ENCODE measurements at regions not wholly inside any gene's neighbourhood (a gene's known extent, or its start where the extent isn't known, plus 50 kb on each side); places are given as distances from the start of the nearest gene placed in this dataset.

GRCh38 chr21:25493722-25494121, 113.6 kb downstream of the MRPL39 start:
- H3K23ac ChIP-seq (ENCODE audit: low read length): no peak overlapping the region
- DNase-seq: no peak
- H2AK5ac ChIP-seq (ENCODE audit: low read length): no peak overlapping the region
- no peak overlapping the region for H4K5ac ChIP-seq (ENCODE audit: low read length)
- H3K36me3 ChIP-seq (ENCODE audit: control insufficient read depth, insufficient read depth, low read length): no peaks in the 10 kb centered on the region
- H3K4ac ChIP-seq (ENCODE audit: low read depth, low read length): no peak overlapping the region
- no peak overlapping the region for H3K4me3 ChIP-seq (ENCODE audit: low read length)
- H3K56ac ChIP-seq (ENCODE audit: low read length): no peak overlapping the region
- H3K18ac ChIP-seq (ENCODE audit: low read length): no peak overlapping the region
- H2BK15ac ChIP-seq (replicated peaks; ENCODE audit: low read depth): no peak overlapping the region
- no CpG with 5 or more reads among the region's 2 CpGs for WGBS (ENCODE audit: extremely low coverage, insufficient coverage, low lambda C conversion rate)
- no peaks in the 10 kb centered on the region for H3K27me3 ChIP-seq (ENCODE audit: insufficient read depth, low read length, poor library complexity)
- H3K4me1 ChIP-seq (ENCODE audit: control insufficient read depth, low read depth, low read length): no peaks in the 10 kb centered on the region
- no peaks in the 10 kb centered on the region for H3K79me2 ChIP-seq (ENCODE audit: control insufficient read depth, insufficient read depth, low read length)
- H2BK120ac ChIP-seq (ENCODE audit: low read depth, low read length): no peak overlapping the region
- H3K79me1 ChIP-seq (ENCODE audit: low read length): no peaks in the 10 kb centered on the region
- no peak overlapping the region for H3K27ac ChIP-seq (ENCODE audit: low read depth, low read length)
- no peak overlapping the region for H2BK5ac ChIP-seq (ENCODE audit: low read length)
- H3K4me2 ChIP-seq (ENCODE audit: low read length): no peak overlapping the region
- no peak overlapping the region for H4K8ac ChIP-seq (ENCODE audit: low read depth, low read length)
- no peak overlapping the region for H3K9ac ChIP-seq (ENCODE audit: low read length)

- Histone ChIP-seq H3K36me3 (ENCODE audit: control insufficient read depth, insufficient read depth, low read length) (no peaks in the 10 kb centered on the region), H2BK15ac (replicated peaks; ENCODE audit: low read depth) (no peak overlapping the region), H3K27me3 (ENCODE audit: insufficient read depth, low read length, poor library complexity) (no peaks in the 10 kb centered on the region), H3K18ac (ENCODE audit: low read length) (no peak overlapping the region), H3K4me3 (ENCODE audit: low read length) (no peak overlapping the region), H3K27ac (ENCODE audit: low read depth, low read length) (no peak overlapping the region), H3K79me1 (ENCODE audit: low read length) (no peaks in the 10 kb centered on the region), H3K23ac (ENCODE audit: low read length) (no peak overlapping the region), H2BK5ac (ENCODE audit: low read length) (no peak overlapping the region), H3K4me2 (ENCODE audit: low read length) (no peak overlapping the region), H4K8ac (ENCODE audit: low read depth, low read length) (no peak overlapping the region), H3K4me1 (ENCODE audit: control insufficient read depth, low read depth, low read length) (no peaks in the 10 kb centered on the region), H2AK5ac (ENCODE audit: low read length) (no peak overlapping the region), H3K9ac (ENCODE audit: low read length) (no peak overlapping the region), H4K5ac (ENCODE audit: low read length) (no peak overlapping the region), H3K79me2 (ENCODE audit: control insufficient read depth, insufficient read depth, low read length) (no peaks in the 10 kb centered on the region), H2BK120ac (ENCODE audit: low read depth, low read length) (no peak overlapping the region), H3K56ac (ENCODE audit: low read length) (no peak overlapping the region), H3K4ac (ENCODE audit: low read depth, low read length) (no peak overlapping the region)
- no peak for DNase-seq
- 100% methylated on average over 1 of the region's 5 CpGs for WGBS (ENCODE audit: extremely low coverage, insufficient coverage, low lambda C conversion rate)
These were observed 116.0 kb downstream of the MRPL39 start for GRCh38 chr21:25491267-25491666.

- Histone ChIP-seq H2BK15ac (replicated peaks; ENCODE audit: low read depth) (no peak overlapping the region), H3K36me3 (ENCODE audit: control insufficient read depth, insufficient read depth, low read length) (no peaks in the 10 kb centered on the region), H3K4ac (ENCODE audit: low read depth, low read length) (no peak overlapping the region), H3K27ac (ENCODE audit: low read depth, low read length) (no peak overlapping the region), H3K18ac (ENCODE audit: low read length) (no peak overlapping the region), H3K4me1 (ENCODE audit: control insufficient read depth, low read depth, low read length) (no peaks in the 10 kb centered on the region), H4K5ac (ENCODE audit: low read length) (no peak overlapping the region), H3K56ac (ENCODE audit: low read length) (no peak overlapping the region), H4K8ac (ENCODE audit: low read depth, low read length) (no peak overlapping the region), H3K4me2 (ENCODE audit: low read length) (no peak overlapping the region), H2AK5ac (ENCODE audit: low read length) (no peak overlapping the region), H3K79me2 (ENCODE audit: control insufficient read depth, insufficient read depth, low read length) (no peaks in the 10 kb centered on the region), H3K27me3 (ENCODE audit: insufficient read depth, low read length, poor library complexity) (no peaks in the 10 kb centered on the region), H2BK120ac (ENCODE audit: low read depth, low read length) (no peak overlapping the region), H3K9ac (ENCODE audit: low read length) (no peak overlapping the region), H3K4me3 (ENCODE audit: low read length) (no peak overlapping the region), H3K23ac (ENCODE audit: low read length) (no peak overlapping the region), H2BK5ac (ENCODE audit: low read length) (no peak overlapping the region), H3K79me1 (ENCODE audit: low read length) (no peaks in the 10 kb centered on the region)
- no peak for DNase-seq
These were observed 116.5 kb downstream of the MRPL39 start for GRCh38 chr21:25490742-25491141.

GRCh38 chr21:25489673-25490072, 117.6 kb downstream of the MRPL39 start:
- H2BK120ac ChIP-seq (ENCODE audit: low read depth, low read length): no peak overlapping the region
- no peak overlapping the region for H2AK5ac ChIP-seq (ENCODE audit: low read length)
- no peak overlapping the region for H3K9ac ChIP-seq (ENCODE audit: low read length)
- no peaks in the 10 kb centered on the region for H3K79me1 ChIP-seq (ENCODE audit: low read length)
- H3K4ac ChIP-seq (ENCODE audit: low read depth, low read length): no peak overlapping the region
- no peak overlapping the region for H4K8ac ChIP-seq (ENCODE audit: low read depth, low read length)
- DNase-seq: peak; percentile 1
- no peak overlapping the region for H3K18ac ChIP-seq (ENCODE audit: low read length)
- H3K27me3 ChIP-seq (ENCODE audit: insufficient read depth, low read length, poor library complexity): no peaks in the 10 kb centered on the region
- H3K56ac ChIP-seq (ENCODE audit: low read length): no peak overlapping the region
- no peaks in the 10 kb centered on the region for H3K36me3 ChIP-seq (ENCODE audit: control insufficient read depth, insufficient read depth, low read length)
- no peak overlapping the region for H3K23ac ChIP-seq (ENCODE audit: low read length)
- H3K27ac ChIP-seq (ENCODE audit: low read depth, low read length): no peak overlapping the region
- H2BK15ac ChIP-seq (replicated peaks; ENCODE audit: low read depth): no peak overlapping the region
- WGBS (ENCODE audit: extremely low coverage, insufficient coverage, low lambda C conversion rate): no CpG with 5 or more reads among the region's 3 CpGs
- H3K4me3 ChIP-seq (ENCODE audit: low read length): no peak overlapping the region
- H4K5ac ChIP-seq (ENCODE audit: low read length): no peak overlapping the region
- H3K79me2 ChIP-seq (ENCODE audit: control insufficient read depth, insufficient read depth, low read length): no peaks in the 10 kb centered on the region
- no peak overlapping the region for H3K4me2 ChIP-seq (ENCODE audit: low read length)
- H3K4me1 ChIP-seq (ENCODE audit: control insufficient read depth, low read depth, low read length): no peaks in the 10 kb centered on the region
- H2BK5ac ChIP-seq (ENCODE audit: low read length): no peak overlapping the region

- Histone ChIP-seq H3K79me2 (ENCODE audit: control insufficient read depth, insufficient read depth, low read length) (no peaks in the 10 kb centered on the region), H3K4ac (ENCODE audit: low read depth, low read length) (no peak overlapping the region), H3K56ac (ENCODE audit: low read length) (no peak overlapping the region), H3K79me1 (ENCODE audit: low read length) (no peaks in the 10 kb centered on the region), H4K5ac (ENCODE audit: low read length) (no peak overlapping the region), H2BK15ac (replicated peaks; ENCODE audit: low read depth) (no peak overlapping the region), H3K27me3 (ENCODE audit: insufficient read depth, low read length, poor library complexity) (no peaks in the 10 kb centered on the region), H3K36me3 (ENCODE audit: control insufficient read depth, insufficient read depth, low read length) (no peaks in the 10 kb centered on the region), H3K18ac (ENCODE audit: low read length) (no peak overlapping the region), H3K23ac (ENCODE audit: low read length) (no peak overlapping the region), H3K4me2 (ENCODE audit: low read length) (no peak overlapping the region), H3K9ac (ENCODE audit: low read length) (no peak overlapping the region), H2BK120ac (ENCODE audit: low read depth, low read length) (no peak overlapping the region), H3K4me1 (ENCODE audit: control insufficient read depth, low read depth, low read length) (no peaks in the 10 kb centered on the region), H2BK5ac (ENCODE audit: low read length) (no peak overlapping the region), H3K4me3 (ENCODE audit: low read length) (no peak overlapping the region), H3K27ac (ENCODE audit: low read depth, low read length) (no peak overlapping the region), H2AK5ac (ENCODE audit: low read length) (no peak overlapping the region), H4K8ac (ENCODE audit: low read depth, low read length) (no peak overlapping the region)
- no CpG with 5 or more reads among the region's 3 CpGs for WGBS (ENCODE audit: extremely low coverage, insufficient coverage, low lambda C conversion rate)
- DNase-seq: no peak
These were observed 120.2 kb downstream of the MRPL39 start for GRCh38 chr21:25487046-25487594.

- no peaks in the 10 kb centered on the region for H3K79me1 ChIP-seq (ENCODE audit: low read length)
- H3K23ac ChIP-seq (ENCODE audit: low read length): no peak overlapping the region
- H2AK5ac ChIP-seq (ENCODE audit: low read length): no peak overlapping the region
- WGBS (ENCODE audit: extremely low coverage, insufficient coverage, low lambda C conversion rate): 100% methylated on average over 1 of the region's 2 CpGs
- no peak for DNase-seq
- H3K4me1 ChIP-seq (ENCODE audit: control insufficient read depth, low read depth, low read length): no peaks in the 10 kb centered on the region
- no peaks in the 10 kb centered on the region for H3K36me3 ChIP-seq (ENCODE audit: control insufficient read depth, insufficient read depth, low read length)
- no peaks in the 10 kb centered on the region for H3K79me2 ChIP-seq (ENCODE audit: control insufficient read depth, insufficient read depth, low read length)
- no peak overlapping the region for H4K8ac ChIP-seq (ENCODE audit: low read depth, low read length)
- no peak overlapping the region for H3K4me3 ChIP-seq (ENCODE audit: low read length)
- H3K4me2 ChIP-seq (ENCODE audit: low read length): no peak overlapping the region
- no peak overlapping the region for H3K18ac ChIP-seq (ENCODE audit: low read length)
- no peak overlapping the region for H2BK15ac ChIP-seq (replicated peaks; ENCODE audit: low read depth)
- no peaks in the 10 kb centered on the region for H3K27me3 ChIP-seq (ENCODE audit: insufficient read depth, low read length, poor library complexity)
- H3K9ac ChIP-seq (ENCODE audit: low read length): no peak overlapping the region
- no peak overlapping the region for H2BK120ac ChIP-seq (ENCODE audit: low read depth, low read length)
- no peak overlapping the region for H3K4ac ChIP-seq (ENCODE audit: low read depth, low read length)
- H4K5ac ChIP-seq (ENCODE audit: low read length): no peak overlapping the region
- H3K27ac ChIP-seq (ENCODE audit: low read depth, low read length): no peak overlapping the region
- H3K56ac ChIP-seq (ENCODE audit: low read length): no peak overlapping the region
- no peak overlapping the region for H2BK5ac ChIP-seq (ENCODE audit: low read length)
These were observed 121.4 kb downstream of the MRPL39 start for GRCh38 chr21:25485914-25486313.
